ENCODE measurements at regions not wholly inside any gene's neighbourhood (a gene's known extent, or its start where the extent isn't known, plus 50 kb on each side); places are given as distances from the start of the nearest gene placed in this dataset.

DNA sequence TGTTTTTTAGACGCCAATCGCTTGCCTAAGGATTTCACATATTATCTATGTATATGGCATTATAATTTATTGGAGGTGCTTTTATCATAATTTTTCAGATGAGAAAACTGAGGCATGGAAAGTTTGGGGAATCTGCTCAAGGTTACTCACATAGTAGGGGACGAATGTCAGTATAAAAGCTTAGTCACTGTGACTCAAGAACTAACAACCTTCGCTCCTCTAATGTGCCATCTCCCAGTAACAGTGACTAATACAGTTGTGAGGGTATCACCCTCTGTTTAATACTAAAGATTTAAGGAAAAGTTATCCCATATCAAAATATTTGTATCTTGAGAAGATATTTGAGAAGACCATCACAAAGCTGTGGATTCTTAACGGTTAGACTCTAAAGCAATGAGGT, 353.1 kb upstream of the SPOCK3 start:
- DNase-seq (ENCODE audit: extremely low spot score): no peak
- ChIA-PET POLR2A (no interaction called here), CTCF (no interaction called here)
- TF ChIP-seq CTBP1 (IDR thresholded peaks at IDR 0.05; ENCODE audit: borderline replicate concordance): no peak
- TF ChIP-seq FOXA1 (IDR thresholded peaks at IDR 0.05): no peak
- no peak for TF ChIP-seq TARDBP (IDR thresholded peaks at IDR 0.05)
- no peak for TF ChIP-seq NFRKB (IDR thresholded peaks at IDR 0.05)
- TF ChIP-seq ZNF384 (IDR thresholded peaks at IDR 0.05): no peak
- TF ChIP-seq L3MBTL2 (conservative IDR thresholded peaks at IDR 0.05): no peak
- TF ChIP-seq SP1 (IDR thresholded peaks at IDR 0.05): no peak
- TF ChIP-seq ARNT (IDR thresholded peaks at IDR 0.05): no peak
- TF ChIP-seq ELF4 (IDR thresholded peaks at IDR 0.05): no peak
- no peak for TF ChIP-seq BHLHE40 (IDR thresholded peaks at IDR 0.05; ENCODE audit: borderline replicate concordance)
- TF ChIP-seq HDGF (IDR thresholded peaks at IDR 0.05; ENCODE audit: borderline replicate concordance): no peak
- no peak for TF ChIP-seq FOXK2 (IDR thresholded peaks at IDR 0.05)
- TF ChIP-seq, protein P1, sequence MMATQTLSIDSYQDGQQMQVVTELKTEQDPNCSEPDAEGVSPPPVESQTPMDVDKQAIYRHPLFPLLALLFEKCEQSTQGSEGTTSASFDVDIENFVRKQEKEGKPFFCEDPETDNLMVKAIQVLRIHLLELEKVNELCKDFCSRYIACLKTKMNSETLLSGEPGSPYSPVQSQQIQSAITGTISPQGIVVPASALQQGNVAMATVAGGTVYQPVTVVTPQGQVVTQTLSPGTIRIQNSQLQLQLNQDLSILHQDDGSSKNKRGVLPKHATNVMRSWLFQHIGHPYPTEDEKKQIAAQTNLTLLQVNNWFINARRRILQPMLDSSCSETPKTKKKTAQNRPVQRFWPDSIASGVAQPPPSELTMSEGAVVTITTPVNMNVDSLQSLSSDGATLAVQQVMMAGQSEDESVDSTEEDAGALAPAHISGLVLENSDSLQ (IDR thresholded peaks at IDR 0.05): no peak
- TF ChIP-seq FOXM1 (IDR thresholded peaks at IDR 0.05; ENCODE audit: borderline replicate concordance): no peak
- TF ChIP-seq SUZ12 (IDR thresholded peaks at IDR 0.05): no peak
- no peak for TF ChIP-seq LEF1 (IDR thresholded peaks at IDR 0.05; ENCODE audit: borderline replicate concordance)

- TF ChIP-seq L3MBTL2 (conservative IDR thresholded peaks at IDR 0.05) (no peak), TARDBP (IDR thresholded peaks at IDR 0.05) (no peak), SP1 (IDR thresholded peaks at IDR 0.05) (no peak), BHLHE40 (IDR thresholded peaks at IDR 0.05; ENCODE audit: borderline replicate concordance) (no peak), CTBP1 (IDR thresholded peaks at IDR 0.05; ENCODE audit: borderline replicate concordance) (no peak), FOXA1 (IDR thresholded peaks at IDR 0.05) (no peak), LEF1 (IDR thresholded peaks at IDR 0.05; ENCODE audit: borderline replicate concordance) (no peak), SUZ12 (IDR thresholded peaks at IDR 0.05) (no peak)
- TF ChIP-seq, protein P1 (IDR thresholded peaks at IDR 0.05): no peak
- DNase-seq (ENCODE audit: extremely low spot score): no peak
- POLR2A ChIA-PET: no interaction called here
- CTCF ChIA-PET: no interaction called here
Measured at GRCh38 chr4:167595898-167596297, 361.6 kb upstream of the SPOCK3 start.

DNA sequence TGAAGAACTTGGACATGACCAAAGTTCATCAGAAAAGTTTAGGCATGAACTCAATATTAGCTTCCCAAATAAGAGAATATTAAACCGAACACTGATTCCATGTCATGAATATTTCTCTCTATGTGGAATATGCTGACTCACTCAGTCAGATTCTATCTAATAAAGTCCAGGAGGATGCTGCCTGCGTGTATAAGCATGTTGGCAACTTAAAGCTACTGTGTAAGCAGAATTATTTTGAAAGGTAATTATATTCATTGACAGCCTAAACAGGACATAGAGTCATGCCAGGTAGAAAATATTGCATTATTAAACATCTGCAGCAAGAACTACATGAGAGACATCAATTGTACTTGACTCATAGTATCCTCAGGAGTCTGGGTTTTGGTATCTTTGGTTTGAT, 367.9 kb upstream of the SPOCK3 start:
- ChIA-PET CTCF (no interaction called here), POLR2A (no interaction called here)
- TF ChIP-seq TARDBP (IDR thresholded peaks at IDR 0.05) (no peak), L3MBTL2 (conservative IDR thresholded peaks at IDR 0.05) (no peak), ZNF384 (IDR thresholded peaks at IDR 0.05) (no peak), SP1 (IDR thresholded peaks at IDR 0.05) (no peak), FOXM1 (IDR thresholded peaks at IDR 0.05; ENCODE audit: borderline replicate concordance) (no peak), CTBP1 (IDR thresholded peaks at IDR 0.05; ENCODE audit: borderline replicate concordance) (no peak), FOXA1 (IDR thresholded peaks at IDR 0.05) (no peak), ELF4 (IDR thresholded peaks at IDR 0.05) (no peak), HDGF (IDR thresholded peaks at IDR 0.05; ENCODE audit: borderline replicate concordance) (no peak), ARNT (IDR thresholded peaks at IDR 0.05) (no peak), NFRKB (IDR thresholded peaks at IDR 0.05) (no peak), FOXK2 (IDR thresholded peaks at IDR 0.05) (no peak), SUZ12 (IDR thresholded peaks at IDR 0.05) (no peak), LEF1 (IDR thresholded peaks at IDR 0.05; ENCODE audit: borderline replicate concordance) (no peak), BHLHE40 (IDR thresholded peaks at IDR 0.05; ENCODE audit: borderline replicate concordance) (no peak)
- TF ChIP-seq, protein P1 (IDR thresholded peaks at IDR 0.05): no peak

DNA sequence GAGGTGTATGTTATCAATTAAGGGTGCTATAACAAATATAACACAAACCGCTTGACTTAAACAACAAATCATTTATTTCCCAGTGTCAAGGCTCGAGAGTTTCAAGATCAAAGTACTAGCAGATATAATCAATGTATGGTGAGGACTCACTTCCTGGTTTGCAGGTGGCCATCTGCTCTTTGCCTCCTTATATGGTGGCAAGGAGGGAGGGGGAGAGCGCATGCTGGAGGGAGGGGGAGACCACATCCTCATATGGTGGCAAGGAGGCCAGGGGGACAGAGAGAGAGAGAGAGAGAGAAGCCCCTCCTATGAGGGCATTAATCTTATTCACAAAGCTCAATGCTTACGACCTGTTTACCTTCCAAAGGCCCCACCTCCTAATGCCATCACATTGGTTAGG, 372.3 kb upstream of the SPOCK3 start:
- CTCF ChIA-PET: no interaction called here
- no peak for DNase-seq (ENCODE audit: extremely low spot score)
- TF ChIP-seq NFRKB (IDR thresholded peaks at IDR 0.05): no peak
- POLR2A ChIA-PET: no interaction called here

More for the DNA sequence above, 367.9 kb upstream of the SPOCK3 start:
- DNase-seq (ENCODE audit: extremely low spot score): no peak

GRCh38 chr4:167613381-167613780, 379.1 kb upstream of the SPOCK3 start:
- ChIA-PET CTCF (no interaction called here), POLR2A (no interaction called here)
- no peak for DNase-seq (ENCODE audit: extremely low spot score)
- no peak for TF ChIP-seq L3MBTL2 (conservative IDR thresholded peaks at IDR 0.05)
- no peak for TF ChIP-seq FOXA1 (IDR thresholded peaks at IDR 0.05)
- no peak for TF ChIP-seq TARDBP (IDR thresholded peaks at IDR 0.05)
- TF ChIP-seq SP1 (IDR thresholded peaks at IDR 0.05): no peak
- TF ChIP-seq FOXK2 (IDR thresholded peaks at IDR 0.05): no peak
- no peak for TF ChIP-seq ELF4 (IDR thresholded peaks at IDR 0.05)
- TF ChIP-seq HDGF (IDR thresholded peaks at IDR 0.05; ENCODE audit: borderline replicate concordance): no peak
- TF ChIP-seq CTBP1 (IDR thresholded peaks at IDR 0.05; ENCODE audit: borderline replicate concordance): no peak
- TF ChIP-seq ARNT (IDR thresholded peaks at IDR 0.05): no peak
- TF ChIP-seq LEF1 (IDR thresholded peaks at IDR 0.05; ENCODE audit: borderline replicate concordance): no peak
- TF ChIP-seq NFRKB (IDR thresholded peaks at IDR 0.05): no peak
- TF ChIP-seq, protein P1 (IDR thresholded peaks at IDR 0.05): no peak
- TF ChIP-seq BHLHE40 (IDR thresholded peaks at IDR 0.05; ENCODE audit: borderline replicate concordance): no peak
- no peak for TF ChIP-seq SUZ12 (IDR thresholded peaks at IDR 0.05)
- no peak for TF ChIP-seq FOXM1 (IDR thresholded peaks at IDR 0.05; ENCODE audit: borderline replicate concordance)
- TF ChIP-seq ZNF384 (IDR thresholded peaks at IDR 0.05): no peak

- TF ChIP-seq HDGF (IDR thresholded peaks at IDR 0.05; ENCODE audit: borderline replicate concordance): no peak
- TF ChIP-seq CTBP1 (IDR thresholded peaks at IDR 0.05; ENCODE audit: borderline replicate concordance): no peak
- TF ChIP-seq SUZ12 (IDR thresholded peaks at IDR 0.05): no peak
- TF ChIP-seq TARDBP (IDR thresholded peaks at IDR 0.05): no peak
- TF ChIP-seq, protein P1 (IDR thresholded peaks at IDR 0.05): no peak
- TF ChIP-seq ZNF384 (IDR thresholded peaks at IDR 0.05): no peak
- no peak for TF ChIP-seq L3MBTL2 (conservative IDR thresholded peaks at IDR 0.05)
- no peak for TF ChIP-seq FOXM1 (IDR thresholded peaks at IDR 0.05; ENCODE audit: borderline replicate concordance)
- no peak for TF ChIP-seq ELF4 (IDR thresholded peaks at IDR 0.05)
- TF ChIP-seq LEF1 (IDR thresholded peaks at IDR 0.05; ENCODE audit: borderline replicate concordance): no peak
- TF ChIP-seq SP1 (IDR thresholded peaks at IDR 0.05): no peak
- TF ChIP-seq BHLHE40 (IDR thresholded peaks at IDR 0.05; ENCODE audit: borderline replicate concordance): no peak
- no peak for TF ChIP-seq FOXA1 (IDR thresholded peaks at IDR 0.05)
- no peak for TF ChIP-seq FOXK2 (IDR thresholded peaks at IDR 0.05)
- TF ChIP-seq NFRKB (IDR thresholded peaks at IDR 0.05): no peak
- TF ChIP-seq ARNT (IDR thresholded peaks at IDR 0.05): no peak
- ChIA-PET POLR2A (no interaction called here), CTCF (no interaction called here)
- no peak for DNase-seq (ENCODE audit: extremely low spot score)
Measured at GRCh38 chr4:167614866-167615265, 380.6 kb upstream of the SPOCK3 start.
